ENCODE measurements at regions not wholly inside any gene's neighbourhood (a gene's known extent, or its start where the extent isn't known, plus 50 kb on each side); places are given as distances from the start of the nearest gene placed in this dataset.
"Not testable (repeated sequence)": the region's sequence is repeated elsewhere in the genome, so short reads cannot be mapped to it uniquely, and the experiment has no call there.

DNA sequence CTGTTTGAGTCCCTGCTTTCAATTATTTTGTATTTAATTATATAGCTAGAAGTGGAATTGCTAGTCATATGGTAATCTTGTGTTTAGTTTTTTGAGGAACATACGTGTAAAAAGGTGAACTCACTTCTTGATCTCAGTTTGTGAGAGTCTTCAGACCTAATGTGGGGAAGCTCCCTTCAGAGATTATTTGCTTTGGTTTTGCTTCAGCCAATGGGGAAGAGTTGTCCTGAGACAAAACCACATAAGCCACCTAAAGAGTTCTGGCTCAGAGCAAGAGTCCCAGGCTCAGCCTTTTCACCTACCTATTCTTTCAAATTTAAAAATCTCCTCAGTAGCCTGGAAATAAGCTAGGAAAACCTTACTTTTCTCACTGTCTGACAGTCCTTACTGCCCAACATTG, 138.4 kb downstream of the UCK2 start:
- no peak for DNase-seq

DNA sequence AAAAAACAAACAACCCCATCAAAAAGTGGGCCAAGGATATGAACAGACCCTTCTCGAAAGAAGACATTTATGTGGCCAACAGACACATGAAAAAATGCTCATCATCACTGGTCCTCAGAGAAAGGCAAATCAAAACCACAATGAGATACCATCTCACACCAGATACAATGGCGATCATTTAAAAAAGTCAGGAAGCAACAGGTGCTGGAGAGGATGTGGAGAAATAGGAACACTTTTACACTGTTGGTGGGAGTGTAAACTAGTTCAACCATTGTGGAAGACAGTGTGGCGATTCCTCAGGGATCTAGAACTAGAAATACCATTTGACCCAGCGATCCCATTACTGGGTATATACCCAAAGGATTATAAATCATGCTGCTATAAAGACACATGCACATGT, 142.0 kb downstream of the UCK2 start:
- not testable (repeated sequence) for DNase-seq

DNA sequence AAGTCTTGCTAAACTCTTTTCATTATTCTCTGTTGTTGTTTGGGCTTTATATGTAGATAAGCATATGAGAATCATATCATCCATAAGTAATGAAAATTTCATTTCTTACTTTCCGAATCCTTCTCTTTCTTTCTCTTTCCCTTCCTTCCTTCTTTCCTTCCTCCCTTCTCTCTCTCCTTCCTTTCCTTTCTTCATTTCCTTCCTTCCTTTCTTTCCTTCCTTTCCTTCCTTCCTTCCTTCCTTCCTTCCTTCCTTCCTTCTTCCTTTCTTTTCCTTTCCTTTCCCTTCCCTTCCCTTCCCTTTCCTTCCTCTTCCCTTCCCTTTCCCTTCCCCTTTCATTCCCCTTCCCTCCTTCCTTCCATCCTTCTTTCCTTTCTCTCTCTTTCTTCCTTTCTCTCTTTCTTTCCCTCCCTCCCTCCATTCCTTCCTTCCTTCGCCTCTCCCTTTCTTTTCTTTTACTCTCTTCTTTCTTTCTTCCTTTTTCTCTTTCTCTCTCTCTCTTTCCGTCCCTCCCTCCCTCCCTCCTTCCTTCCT, 147.3 kb downstream of the UCK2 start:
- DNase-seq = no peak

DNA sequence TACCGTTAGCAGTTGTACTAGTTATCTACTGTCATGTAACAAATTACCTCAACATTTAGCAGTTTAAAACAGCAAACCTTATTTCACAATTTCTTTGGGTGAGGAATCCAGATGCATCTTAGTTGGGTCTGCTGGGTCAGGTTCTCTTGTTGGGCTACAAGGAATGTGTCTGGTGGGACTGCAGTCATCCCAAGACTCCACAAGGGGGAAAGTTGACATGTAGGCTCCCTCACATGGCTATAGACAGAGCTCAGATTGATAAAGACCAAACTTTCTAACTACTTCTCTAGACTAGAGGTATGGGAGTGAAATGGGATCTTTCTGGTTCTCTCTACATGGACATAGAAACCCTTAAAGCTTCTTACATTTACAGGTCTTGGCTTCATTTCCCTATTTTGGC, 160.9 kb downstream of the UCK2 start:
- no peak for DNase-seq

DNA sequence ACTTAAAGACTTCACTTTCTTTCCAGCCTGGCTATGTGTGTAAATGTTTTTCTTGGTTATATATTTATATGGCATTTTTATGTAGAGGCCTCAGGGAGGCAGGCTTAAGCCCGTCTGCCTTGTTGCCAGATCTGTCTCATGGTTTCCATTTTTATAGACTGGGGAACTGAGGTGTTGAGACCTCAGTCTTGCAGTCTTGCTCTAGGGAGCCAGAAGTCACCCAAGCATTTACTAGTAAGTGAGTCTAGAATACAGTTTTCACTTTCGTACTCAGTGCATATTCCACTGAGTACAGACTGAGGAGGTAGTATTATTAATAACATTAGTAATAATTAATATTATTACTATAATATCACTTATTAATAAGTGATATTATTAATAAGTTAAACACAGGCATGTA, 161.4 kb downstream of the UCK2 start:
- no peak for DNase-seq

DNA sequence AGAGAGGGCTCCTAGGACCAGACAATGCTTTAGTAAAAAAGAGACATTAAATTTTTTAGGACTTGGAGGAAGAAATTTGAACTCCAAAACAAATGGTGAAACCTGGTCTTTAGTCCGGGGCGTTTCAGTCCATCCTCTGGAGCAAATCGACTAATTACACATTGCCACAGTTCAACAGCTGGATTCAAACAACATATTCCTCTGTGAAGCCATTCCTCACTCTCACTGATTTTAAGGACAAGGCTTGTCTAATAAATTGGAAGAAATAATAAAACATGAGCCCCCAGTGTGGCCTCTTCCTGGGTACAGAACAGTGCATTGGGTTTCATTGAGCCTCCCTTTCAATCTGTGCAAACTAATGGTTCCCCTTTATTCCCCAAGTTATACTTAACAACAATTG, 165.1 kb downstream of the UCK2 start:
- peak in 2 of 3 donors; percentile 6 to 9 for DNase-seq

DNA sequence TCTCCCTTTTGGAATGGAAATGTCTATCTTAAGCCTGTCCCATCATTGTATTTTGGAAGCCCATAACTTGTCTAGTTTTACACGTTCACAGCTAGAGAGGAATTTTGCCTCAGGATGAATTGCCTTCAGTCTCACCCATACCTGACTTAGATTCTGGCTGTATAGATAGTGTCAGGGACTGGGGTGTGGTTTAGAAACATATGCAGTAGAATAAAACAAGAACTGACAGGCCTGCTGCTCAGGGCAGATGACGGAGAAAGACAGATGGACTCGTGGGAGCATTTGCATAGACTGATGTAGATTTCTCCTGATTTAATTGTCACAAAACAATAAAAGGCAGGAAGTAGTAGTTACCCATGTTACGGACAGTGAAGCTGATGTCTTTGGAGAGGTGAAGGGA, 166.7 kb downstream of the UCK2 start:
- no peak for DNase-seq

DNA sequence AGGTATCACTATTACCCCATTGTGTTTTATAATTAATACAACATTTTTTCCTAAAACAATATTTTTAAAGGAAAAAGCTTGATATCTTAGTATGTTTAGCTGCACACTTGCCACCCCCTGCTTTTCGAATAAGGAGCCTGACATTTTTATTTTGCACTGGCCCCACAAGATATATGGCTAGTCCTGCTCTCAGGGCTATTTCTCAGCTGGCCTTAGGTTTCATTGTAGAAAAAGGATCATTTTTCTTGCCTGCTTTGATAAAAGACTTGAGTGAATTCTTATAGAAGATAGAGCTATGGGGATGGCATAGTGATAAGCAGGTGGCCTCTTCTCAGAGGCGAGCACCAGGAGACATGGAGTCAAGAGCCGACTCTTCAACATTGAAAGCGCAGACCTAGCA, 167.0 kb downstream of the FAM78B start:
- no peak for DNase-seq

DNA sequence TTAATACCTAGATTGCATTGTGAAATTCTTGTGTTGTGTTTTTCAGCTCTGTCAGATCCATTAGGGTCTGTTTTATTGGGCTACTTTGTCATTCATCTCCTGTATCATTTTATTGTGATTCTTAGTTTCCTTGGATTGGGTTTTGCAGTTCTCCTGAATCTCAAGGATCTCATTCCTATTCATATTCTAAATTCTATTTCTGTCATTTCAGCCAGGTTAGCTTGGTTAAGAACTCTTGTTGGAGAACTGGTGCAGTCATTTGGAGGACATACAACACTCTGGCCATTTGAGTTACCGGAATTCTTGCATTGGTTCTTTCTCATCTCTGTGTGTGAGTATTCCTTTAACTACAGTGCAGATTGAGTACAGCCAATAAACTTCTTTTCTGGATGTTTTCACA, 159.6 kb downstream of the FAM78B start:
- no peak for DNase-seq

DNA sequence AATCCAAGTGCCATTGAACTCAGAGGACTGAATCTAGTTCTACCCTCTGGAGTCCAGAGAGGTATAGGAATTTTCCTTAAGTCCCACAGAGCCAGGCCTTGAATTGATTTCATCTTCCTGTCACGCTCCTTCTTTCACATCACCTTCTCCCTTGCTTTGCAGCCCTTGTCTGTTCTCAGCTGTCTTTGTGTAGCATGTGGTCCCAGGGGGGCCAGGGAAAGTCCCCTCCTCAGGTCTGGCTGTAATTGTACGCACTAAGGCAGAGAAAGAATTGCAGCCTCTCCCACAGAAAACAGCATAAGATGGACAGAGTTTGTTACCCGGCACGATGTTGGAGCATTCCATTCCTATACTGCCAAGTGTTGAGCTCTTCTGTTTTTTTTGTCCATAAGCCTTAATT, 153.6 kb downstream of the FAM78B start:
- no peak for DNase-seq

DNA sequence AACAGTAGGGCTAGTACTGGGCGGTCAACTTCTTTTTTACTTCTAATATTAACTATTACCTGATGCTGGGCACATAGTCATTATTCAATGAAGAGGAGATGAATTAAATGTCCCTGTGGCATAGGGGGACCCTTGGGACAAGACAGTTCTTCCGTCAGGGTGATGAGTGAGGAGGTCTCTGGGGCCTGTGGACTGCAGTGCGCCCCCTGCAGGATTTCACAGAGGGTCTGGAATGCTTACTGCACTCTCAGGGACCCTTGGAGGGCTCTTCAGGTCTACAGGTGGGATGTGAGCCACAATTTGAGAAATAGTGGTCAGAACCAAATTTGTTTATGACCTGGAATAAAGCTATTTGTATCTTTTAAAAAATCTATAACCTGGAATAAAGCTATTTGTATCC, 149.4 kb downstream of the FAM78B start:
- no peak for DNase-seq

Data from muscle of back (tissue), 3 donors.